OCI-LY3 (cell line): ENCODE measurements at regions not wholly inside any gene's neighbourhood (a gene's known extent, or its start where the extent isn't known, plus 50 kb on each side); places are given as distances from the start of the nearest gene placed in this dataset.

ENCODE experiments used
- H2AFZ ChIP-seq: fragments of 200-600, 300-600 bp; shearing (Covaris generic); 2 replicates; pipeline ENCODE4 v1.6.0; 2014; ENCODE audit warnings: antibody characterized with exemption, low read depth, low read length
- H3K27ac ChIP-seq: fragments of 200-600, 300-600 bp; sonication (generic); 2 replicates; pipeline ENCODE4 v1.5.1; 2014; ENCODE audit warnings: mild to moderate bottlenecking, low read length, moderate library complexity, mixed read lengths
- H3K27me3 ChIP-seq: fragments of 200-600, 300-600 bp; sonication (generic); 2 replicates; pipeline ENCODE4 v1.6.1; 2014; ENCODE audit warnings: low read depth, low read length, mixed read lengths
- H3K36me3 ChIP-seq: fragments of 200-600, 300-600 bp; sonication (generic); replicated peaks from 2 replicates; pipeline ENCODE3; 2014; ENCODE audit warnings: low read depth, low read length, mixed read lengths
- H3K4me1 ChIP-seq: fragments of 300-600, 200-600 bp; sonication (generic); 2 replicates; pipeline ENCODE4 v1.6.1; 2014; ENCODE audit warnings: low read length, mixed read lengths
- H3K4me2 ChIP-seq: fragments of 200-600, 300-600 bp; sonication (generic); 2 replicates; pipeline ENCODE4 v1.6.1; 2014; ENCODE audit warnings: low read length, mixed read lengths
- H3K4me3 ChIP-seq: fragments of 300-600, 200-600 bp; sonication (generic); 2 replicates; pipeline ENCODE4 v1.5.1; 2014; ENCODE audit warnings: antibody characterized with exemption, mild to moderate bottlenecking, low read length, moderate library complexity
- H3K79me2 ChIP-seq: fragments of 300-600, 200-600 bp; shearing (Covaris generic); 2 replicates; pipeline ENCODE4 v1.6.1; 2014; ENCODE audit warnings: mild to moderate bottlenecking, low read length, mixed read lengths
- H3K9ac ChIP-seq: fragments of 300-600, 200-600 bp; shearing (Covaris generic); 2 replicates; pipeline ENCODE4 v1.6.0; 2014; ENCODE audit warnings: mild to moderate bottlenecking, low read length, moderate library complexity
- H3K9me3 ChIP-seq: fragments of 200-600, 300-600 bp; shearing (Covaris generic); 2 replicates; pipeline ENCODE4 v1.6.1; 2014; ENCODE audit warnings: low read length, mixed read lengths; ENCODE audit not compliant: insufficient read depth
- H4K20me1 ChIP-seq: fragments of 200-600, 300-600 bp; sonication (generic); 2 replicates; pipeline ENCODE4 v1.6.1; 2016; ENCODE audit warnings: low read length, mixed read lengths; ENCODE audit not compliant: insufficient read depth
- EZH2phosphoT487 ChIP-seq: fragments of 200-600 bp; shearing (Covaris generic); IDR thresholded peaks from 2 replicates; pipeline ENCODE4 v1.6.1; 2018; ENCODE audit warnings: antibody characterized with exemption, mixed run types, low read depth
- TF ChIP-seq, protein P1 (sequence below): fragments of 200-600, 300-600 bp; sonication (generic); IDR thresholded peaks from 2 replicates; pipeline ENCODE4 v1.5.1; 2014; ENCODE audit warnings: antibody characterized with exemption, low read length, low read depth

DNA sequence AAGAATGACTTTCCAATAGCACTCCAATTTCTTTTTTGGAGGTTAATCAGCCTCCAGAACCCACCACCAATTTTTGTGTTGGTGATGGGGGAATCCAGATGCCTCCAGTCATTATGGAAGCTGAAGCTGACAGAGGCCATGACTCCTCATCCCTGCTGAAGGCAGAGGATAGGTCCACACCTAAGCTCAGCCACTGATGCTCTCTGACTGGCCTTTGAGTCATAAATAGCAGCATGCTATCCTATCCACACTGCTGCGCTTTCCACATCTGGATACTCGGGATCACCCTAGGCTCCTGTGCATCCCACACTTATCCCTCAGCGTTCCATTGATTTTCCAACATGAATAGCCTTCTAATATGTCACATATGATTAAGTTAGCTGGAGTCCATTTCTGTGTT, 124.2 kb downstream of the TES start:
- Histone ChIP-seq H3K27me3 (no peaks in the 10 kb centered on the region), H4K20me1 (no peaks in the 10 kb centered on the region), H3K27ac (no peak overlapping the region), H3K9me3 (no peaks in the 10 kb centered on the region), H3K9ac (no peak overlapping the region), H2AFZ (no peak overlapping the region), H3K4me3 (no peak overlapping the region), H3K79me2 (no peaks in the 10 kb centered on the region), H3K4me2 (no peak overlapping the region), H3K36me3 (no peaks in the 10 kb centered on the region), H3K4me1 (no peaks in the 10 kb centered on the region)
- TF ChIP-seq, protein P1, sequence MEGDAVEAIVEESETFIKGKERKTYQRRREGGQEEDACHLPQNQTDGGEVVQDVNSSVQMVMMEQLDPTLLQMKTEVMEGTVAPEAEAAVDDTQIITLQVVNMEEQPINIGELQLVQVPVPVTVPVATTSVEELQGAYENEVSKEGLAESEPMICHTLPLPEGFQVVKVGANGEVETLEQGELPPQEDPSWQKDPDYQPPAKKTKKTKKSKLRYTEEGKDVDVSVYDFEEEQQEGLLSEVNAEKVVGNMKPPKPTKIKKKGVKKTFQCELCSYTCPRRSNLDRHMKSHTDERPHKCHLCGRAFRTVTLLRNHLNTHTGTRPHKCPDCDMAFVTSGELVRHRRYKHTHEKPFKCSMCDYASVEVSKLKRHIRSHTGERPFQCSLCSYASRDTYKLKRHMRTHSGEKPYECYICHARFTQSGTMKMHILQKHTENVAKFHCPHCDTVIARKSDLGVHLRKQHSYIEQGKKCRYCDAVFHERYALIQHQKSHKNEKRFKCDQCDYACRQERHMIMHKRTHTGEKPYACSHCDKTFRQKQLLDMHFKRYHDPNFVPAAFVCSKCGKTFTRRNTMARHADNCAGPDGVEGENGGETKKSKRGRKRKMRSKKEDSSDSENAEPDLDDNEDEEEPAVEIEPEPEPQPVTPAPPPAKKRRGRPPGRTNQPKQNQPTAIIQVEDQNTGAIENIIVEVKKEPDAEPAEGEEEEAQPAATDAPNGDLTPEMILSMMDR, result no peak
- TF ChIP-seq EZH2phosphoT487, result no peak

DNA sequence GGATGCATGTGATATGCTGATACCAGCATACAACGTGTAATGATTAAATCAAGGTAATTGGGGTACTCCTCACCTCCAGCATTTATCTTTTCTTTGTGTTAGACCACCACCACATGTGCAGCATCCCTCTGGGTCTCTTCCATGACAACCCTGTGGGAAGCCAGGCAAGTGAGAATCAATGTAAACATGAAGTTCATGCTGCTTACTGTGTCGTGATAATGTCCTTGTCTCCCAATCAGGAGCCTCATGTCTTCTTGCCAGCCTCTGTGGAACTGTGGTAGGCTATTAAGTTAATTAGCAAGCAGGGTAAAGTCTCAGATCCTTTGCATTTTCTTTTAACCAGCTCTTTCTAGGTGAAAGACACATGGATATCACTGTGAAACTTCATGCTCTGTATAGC, 126.7 kb downstream of the TES start:
- H3K9me3 ChIP-seq, result no peaks in the 10 kb centered on the region
- H4K20me1 ChIP-seq, result no peaks in the 10 kb centered on the region
- no peaks in the 10 kb centered on the region for H3K27me3 ChIP-seq
- H3K79me2 ChIP-seq, result no peaks in the 10 kb centered on the region
- H3K4me1 ChIP-seq, result peaks cover 18% of the 10 kb centered on the region
- no peak overlapping the region for H3K4me2 ChIP-seq
- H2AFZ ChIP-seq, result no peak overlapping the region
- H3K27ac ChIP-seq, result no peak overlapping the region
- H3K4me3 ChIP-seq, result no peak overlapping the region
- H3K36me3 ChIP-seq, result no peaks in the 10 kb centered on the region
- TF ChIP-seq, protein P1, result no peak
- no peak for TF ChIP-seq EZH2phosphoT487
- H3K9ac ChIP-seq, result no peak overlapping the region

DNA sequence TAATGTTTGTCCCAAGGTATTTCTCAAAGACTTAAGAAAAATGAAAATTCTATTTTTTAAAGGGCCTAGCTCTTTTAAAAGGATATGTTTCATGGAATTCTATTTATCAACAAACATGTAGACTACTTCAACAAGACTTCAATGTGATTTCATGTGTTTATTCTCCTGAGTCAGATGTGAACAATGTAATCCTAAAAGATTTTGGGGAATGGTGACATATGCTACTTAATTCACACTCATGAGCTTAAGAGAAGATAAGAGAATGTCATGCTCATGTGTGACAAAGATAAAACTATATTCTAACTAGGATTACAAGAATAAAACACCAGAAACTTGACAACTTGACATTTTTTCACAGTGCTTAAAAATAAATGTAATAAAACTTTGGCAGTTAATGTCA, 127.5 kb downstream of the TES start:
- Histone ChIP-seq H3K4me3 (no peak overlapping the region), H4K20me1 (no peaks in the 10 kb centered on the region), H2AFZ (no peak overlapping the region), H3K27ac (no peak overlapping the region), H3K36me3 (no peaks in the 10 kb centered on the region), H3K79me2 (no peaks in the 10 kb centered on the region), H3K4me2 (no peak overlapping the region), H3K9me3 (no peaks in the 10 kb centered on the region), H3K9ac (no peak overlapping the region), H3K27me3 (no peaks in the 10 kb centered on the region), H3K4me1 (peaks cover 23% of the 10 kb centered on the region)
- TF ChIP-seq EZH2phosphoT487, result no peak
- TF ChIP-seq, protein P1, result no peak

DNA sequence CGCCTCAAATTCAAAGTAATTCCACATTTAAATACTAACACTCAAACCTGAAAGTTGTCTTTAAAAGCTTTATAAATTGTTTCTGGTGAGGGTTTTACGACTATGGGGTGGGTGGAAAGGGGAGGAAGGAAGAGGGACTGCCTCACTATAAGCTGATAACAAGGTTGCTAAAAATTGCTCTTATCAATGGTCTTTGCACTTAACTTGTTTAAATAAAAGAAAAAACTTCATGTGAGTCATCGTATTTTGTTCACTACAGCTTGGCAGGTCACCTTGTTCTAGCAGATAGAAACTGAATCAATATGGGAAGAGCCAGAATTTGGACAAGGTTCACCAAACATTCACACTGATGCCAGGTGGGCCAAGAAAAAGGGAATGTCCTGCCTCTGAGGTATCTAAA, 129.2 kb downstream of the TES start:
- TF ChIP-seq, protein P1, result no peak
- no peak for TF ChIP-seq EZH2phosphoT487
- Histone ChIP-seq H3K27me3 (no peaks in the 10 kb centered on the region), H3K4me1 (peaks cover 23% of the 10 kb centered on the region), H3K4me2 (no peak overlapping the region), H3K9ac (no peak overlapping the region), H2AFZ (no peak overlapping the region), H3K4me3 (no peak overlapping the region), H3K27ac (no peak overlapping the region), H3K79me2 (no peaks in the 10 kb centered on the region), H4K20me1 (no peaks in the 10 kb centered on the region), H3K9me3 (no peaks in the 10 kb centered on the region), H3K36me3 (no peaks in the 10 kb centered on the region)
